ENCODE measurements at regions not wholly inside any gene's neighbourhood (a gene's known extent, or its start where the extent isn't known, plus 50 kb on each side); places are given as distances from the start of the nearest gene placed in this dataset.

GRCh38 chr14:22265319-22266141, 323.5 kb downstream of the DAD1 start:
- intact Hi-C loops (cut with DNase I; ENCODE audit: low total_unique reads), result no loop called here
- H3K4me3 ChIP-seq, result no peak overlapping the region
- DNase-seq, result peak in 1 of 2 donors; percentile 25
- peaks cover 0 to 9% (median 0%) of the 10 kb centered on the region in 4 donors for H3K4me1 ChIP-seq
- H3K36me3 ChIP-seq, result no peaks in the 10 kb centered on the region
- no peaks in the 10 kb centered on the region for H3K27me3 ChIP-seq
- H3K27ac ChIP-seq, result no peak overlapping the region
- no peak for TF ChIP-seq CTCF (IDR thresholded peaks at IDR 0.05)
- TF ChIP-seq POLR2A (IDR thresholded peaks at IDR 0.05), result no peak
- no peak for TF ChIP-seq POLR2AphosphoS5 (IDR thresholded peaks at IDR 0.05)
- no peak for TF ChIP-seq EP300 (IDR thresholded peaks at IDR 0.05)
- H3K9me3 ChIP-seq, result no peaks in the 10 kb centered on the region
- whole genome bisulfite sequencing, 5 donors, result 30 to 50% (median 32%) methylated on average over 7 to 8 of the region's 8 CpGs

- Histone ChIP-seq H3K36me3 (no peaks in the 10 kb centered on the region), H3K9me3 (no peaks in the 10 kb centered on the region), H3K4me1 (peaks cover 0 to 9% (median 0%) of the 10 kb centered on the region in 4 donors), H3K4me3 (no peak overlapping the region), H3K27me3 (no peaks in the 10 kb centered on the region), H3K27ac (no peak overlapping the region)
- no peak for DNase-seq
- intact Hi-C loops (cut with DNase I; ENCODE audit: low total_unique reads), result no loop called here
- TF ChIP-seq POLR2A (IDR thresholded peaks at IDR 0.05), result no peak
- TF ChIP-seq POLR2AphosphoS5 (IDR thresholded peaks at IDR 0.05), result no peak
- no peak for TF ChIP-seq CTCF (IDR thresholded peaks at IDR 0.05)
- TF ChIP-seq EP300 (IDR thresholded peaks at IDR 0.05), result no peak
- 67 to 85% (median 76%) methylated on average over 1 of the region's 1 CpG for WGBS, 5 donors
Observed at GRCh38 chr14:22264759-22265158, 324.3 kb downstream of the DAD1 start.

GRCh38 chr14:22263961-22264360, 325.1 kb downstream of the DAD1 start:
- 14 to 77% (median 37%) methylated on average over 1 of the region's 1 CpG for WGBS, 5 donors
- intact Hi-C loops (cut with DNase I; ENCODE audit: low total_unique reads), result no loop called here
- no peak for TF ChIP-seq EP300 (IDR thresholded peaks at IDR 0.05)
- no peak for TF ChIP-seq POLR2AphosphoS5 (IDR thresholded peaks at IDR 0.05)
- TF ChIP-seq CTCF (IDR thresholded peaks at IDR 0.05), result no peak
- TF ChIP-seq POLR2A (IDR thresholded peaks at IDR 0.05), result no peak
- no peak overlapping the region for H3K27ac ChIP-seq
- H3K4me3 ChIP-seq, result no peak overlapping the region
- H3K9me3 ChIP-seq, result no peaks in the 10 kb centered on the region
- H3K4me1 ChIP-seq, result peaks cover 0 to 9% (median 0%) of the 10 kb centered on the region in 4 donors
- H3K36me3 ChIP-seq, result no peaks in the 10 kb centered on the region
- no peaks in the 10 kb centered on the region for H3K27me3 ChIP-seq
- no peak for DNase-seq

- WGBS, 5 donors, result 85 to 98% (median 95%) methylated on average over 3 of the region's 3 CpGs
Observed at GRCh38 chr14:22262881-22263280, 326.1 kb downstream of the DAD1 start.

More at GRCh38 chr14:22262881-22263280, 326.1 kb downstream of the DAD1 start:
- Histone ChIP-seq H3K27ac (no peak overlapping the region), H3K4me3 (no peak overlapping the region), H3K36me3 (no peaks in the 10 kb centered on the region), H3K9me3 (no peaks in the 10 kb centered on the region), H3K27me3 (no peaks in the 10 kb centered on the region), H3K4me1 (peaks cover 0 to 9% (median 0%) of the 10 kb centered on the region in 4 donors)
- TF ChIP-seq CTCF (IDR thresholded peaks at IDR 0.05), result no peak
- no peak for DNase-seq
- intact Hi-C loops (cut with DNase I; ENCODE audit: low total_unique reads), result no loop called here
